Loucy (cell line): ENCODE measurements at regions not wholly inside any gene's neighbourhood (a gene's known extent, or its start where the extent isn't known, plus 50 kb on each side); places are given as distances from the start of the nearest gene placed in this dataset.

ENCODE experiments used
- H2AFZ ChIP-seq: fragments of 200-600 bp; sonication (generic); 2 replicates; pipeline ENCODE4 v1.6.0; 2016; ENCODE audit warnings: antibody characterized with exemption, mild to moderate bottlenecking, low read length, moderate library complexity
- H3F3A ChIP-seq: fragments of 200-600 bp; 2 replicates; pipeline ENCODE4 v1.6.0; 2016; ENCODE audit warnings: antibody characterized with exemption, low read depth, mild to moderate bottlenecking
- H3K27me3 ChIP-seq: fragments of 200-600 bp; sonication (generic); 2 replicates; pipeline ENCODE4 v1.6.1; 2014; ENCODE audit warnings: low read length, mild to moderate bottlenecking; ENCODE audit not compliant: insufficient read depth, poor library complexity, severe bottlenecking
- H3K36me3 ChIP-seq: fragments of 200-600 bp; sonication (generic); 2 replicates; pipeline ENCODE4 v1.6.1; 2016; ENCODE audit warnings: low read length; ENCODE audit not compliant: insufficient read depth
- H3K4me1 ChIP-seq: fragments of 200-600 bp; sonication (generic); 2 replicates; pipeline ENCODE4 v1.5.1; 2014; ENCODE audit warnings: low read length, mild to moderate bottlenecking; ENCODE audit not compliant: insufficient read depth, poor library complexity, severe bottlenecking
- H3K4me2 ChIP-seq: fragments of 200-600 bp; sonication (generic); 2 replicates; pipeline ENCODE4 v1.6.0; 2014; ENCODE audit warnings: antibody characterized with exemption, low read length, low read depth, mild to moderate bottlenecking; ENCODE audit not compliant: poor library complexity, severe bottlenecking
- H3K4me3 ChIP-seq: fragments of 200-600 bp; sonication (generic); 2 replicates; pipeline ENCODE4 v1.5.1; 2014; ENCODE audit warnings: low read length, mild to moderate bottlenecking, mixed read lengths; ENCODE audit not compliant: poor library complexity, severe bottlenecking
- H3K79me2 ChIP-seq: fragments of 200-600 bp; sonication (generic); 2 replicates; pipeline ENCODE4 v1.6.1; 2014; ENCODE audit warnings: low read length; ENCODE audit not compliant: insufficient read depth
- H3K9ac ChIP-seq: fragments of 200-600 bp; sonication (generic); 2 replicates; pipeline ENCODE4 v1.6.0; 2014; ENCODE audit warnings: mild to moderate bottlenecking, low read depth, low read length, moderate library complexity; ENCODE audit not compliant: poor library complexity, severe bottlenecking
- H3K9me2 ChIP-seq: fragments of 200-600 bp; sonication (generic); replicated peaks from 2 replicates; pipeline ENCODE4 v1.6.1; 2016; ENCODE audit warnings: low read depth, low read length, mixed read lengths
- H3K9me3 ChIP-seq: fragments of 200-600 bp; sonication (generic); 2 replicates; pipeline ENCODE4 v1.6.1; 2014; ENCODE audit warnings: mild to moderate bottlenecking, antibody characterized with exemption, low read length, low read depth; ENCODE audit not compliant: insufficient read depth
- H4K20me1 ChIP-seq: fragments of 200-600 bp; sonication (generic); 2 replicates; pipeline ENCODE4 v1.6.0; 2014; ENCODE audit warnings: antibody characterized with exemption, low read length, mild to moderate bottlenecking; ENCODE audit not compliant: insufficient read depth, poor library complexity, severe bottlenecking
- CTCF ChIP-seq: fragments of 200-600 bp; sonication (generic); conservative IDR thresholded peaks from 2 replicates; pipeline ENCODE4 v1.5.1; 2014; ENCODE audit warnings: mild to moderate bottlenecking, antibody characterized with exemption, low read length
- EZH2phosphoT487 ChIP-seq: fragments of 200-600 bp; IDR thresholded peaks from 2 replicates; pipeline ENCODE4 v1.6.1; 2018; ENCODE audit warnings: antibody characterized with exemption, mild to moderate bottlenecking, moderate library complexity, borderline replicate concordance

- TF ChIP-seq CTCF (no peak), EZH2phosphoT487 (no peak)
- no peak overlapping the region for H3K4me2 ChIP-seq
These were observed 1189.6 kb downstream of the PCDH18 start for GRCh38 chr4:136342666-136343065.

GRCh38 chr4:136337216-136337615 lies 1195.1 kb downstream of the PCDH18 start:
- TF ChIP-seq CTCF: no peak
- TF ChIP-seq EZH2phosphoT487: no peak
- Histone ChIP-seq H3K4me1 (no peaks in the 10 kb centered on the region), H3K79me2 (no peaks in the 10 kb centered on the region), H3K4me2 (no peak overlapping the region), H3K9me3 (no peaks in the 10 kb centered on the region), H3K9me2 (no peaks in the 10 kb centered on the region), H3K9ac (no peak overlapping the region), H3F3A (no peaks in the 10 kb centered on the region), H3K4me3 (no peak overlapping the region), H2AFZ (no peak overlapping the region), H4K20me1 (no peaks in the 10 kb centered on the region), H3K36me3 (no peaks in the 10 kb centered on the region), H3K27me3 (no peaks in the 10 kb centered on the region)

More at GRCh38 chr4:136342666-136343065, 1189.6 kb downstream of the PCDH18 start:
- no peak overlapping the region for H3K4me3 ChIP-seq
- H3K9ac ChIP-seq: no peak overlapping the region
- no peaks in the 10 kb centered on the region for H3K27me3 ChIP-seq
- no peaks in the 10 kb centered on the region for H3K4me1 ChIP-seq
- H3K36me3 ChIP-seq: no peaks in the 10 kb centered on the region
- no peaks in the 10 kb centered on the region for H3K9me2 ChIP-seq
- no peaks in the 10 kb centered on the region for H3K79me2 ChIP-seq
- H3F3A ChIP-seq: no peaks in the 10 kb centered on the region
- H4K20me1 ChIP-seq: no peaks in the 10 kb centered on the region
- H3K9me3 ChIP-seq: no peaks in the 10 kb centered on the region
- no peak overlapping the region for H2AFZ ChIP-seq

GRCh38 chr4:136336479-136336878 lies 1195.8 kb downstream of the PCDH18 start:
- Histone ChIP-seq H3K79me2 (no peaks in the 10 kb centered on the region), H3K36me3 (no peaks in the 10 kb centered on the region), H3K9ac (no peak overlapping the region), H4K20me1 (no peaks in the 10 kb centered on the region), H3K9me3 (no peaks in the 10 kb centered on the region), H3K27me3 (no peaks in the 10 kb centered on the region), H3K4me3 (no peak overlapping the region), H3K4me1 (no peaks in the 10 kb centered on the region), H3F3A (no peaks in the 10 kb centered on the region), H3K4me2 (no peak overlapping the region), H2AFZ (no peak overlapping the region), H3K9me2 (no peaks in the 10 kb centered on the region)
- TF ChIP-seq EZH2phosphoT487 (no peak), CTCF (no peak)
